K562 (cell line): ENCODE measurements at regions not wholly inside any gene's neighbourhood (a gene's known extent, or its start where the extent isn't known, plus 50 kb on each side); places are given as distances from the start of the nearest gene placed in this dataset.

Source experiments
- ATAC-seq: fragments of 200-7000 bp; cut with Tn5 transposase; 3 replicates; pipeline ENCODE4 v1.9.1; 2020; ENCODE audit warnings: moderate library complexity
- BruUV-seq: library from RNA; stranded (reverse); fragments of 400-500 nt; replicated peaks from 2 replicates; lab custom pipeline; 2021; lab: Mats Ljungman, UMichigan
- CTCF ChIA-PET: fragments of 300-600 bp; formaldehyde crosslinking; extraction: SDS; loops from one replicate; lab custom pipeline; 2021; ENCODE audit warnings: low intra/inter-chr PET ratio; lab: Yijun Ruan, JAX
- POLR2A ChIA-PET: fragments of 300-600, 350-650 bp; sonication (Branson Sonifier 250); formaldehyde crosslinking; extraction: SDS; loops from one replicate; lab custom pipeline; 2021; ENCODE audit warnings: antibody characterized with exemption, inconsistent platforms; lab: Yijun Ruan, JAX
- DNase-seq, 4 experiments: peaks; one replicate each; pipeline versions ENCODE4 v3.0.0 to v3.0.0-alpha.2; 2011 to 2018; ENCODE audit warnings: low spot score in 3 of 4, mixed read lengths in 3 of 4; ENCODE audit errors: extremely low read depth in 1 of 4
- FAIRE-seq: peaks from 2 replicates; lab custom pipeline; 2011; peaks lifted over from hg19 to GRCh38; lab: Jason Lieb, UNC
- H2AFZ ChIP-seq: 2 replicates; pipeline ENCODE4 v1.6.0; 2011; ENCODE audit warnings: low read depth, low read length, control low read depth, inconsistent platforms
- H3K27ac ChIP-seq: fragments of 200-600 bp; 3 replicates; pipeline ENCODE4 v1.8.0; 2011; ENCODE audit warnings: low read depth, mild to moderate bottlenecking, control low read depth, inconsistent platforms, low read length, moderate library complexity, mixed read lengths; ENCODE audit errors: extremely low read depth
- H3K27me3 ChIP-seq, 2 experiments: fragments of 300-600 bp in 1 of 2; 2 replicates in 1 of 2; 3 replicates in 1 of 2; pipeline versions ENCODE4 v1.6.0 to v1.8.0; 2011; ENCODE audit warnings: inconsistent platforms in 2 of 2, low read length in 2 of 2, mild to moderate bottlenecking in 1 of 2, mixed read lengths in 1 of 2, moderate library complexity in 1 of 2; ENCODE audit not compliant: control insufficient read depth in 2 of 2, insufficient read depth in 2 of 2
- H3K36me3 ChIP-seq: fragments of 300-600 bp; 3 replicates; pipeline ENCODE4 v1.8.0; 2011; ENCODE audit warnings: mild to moderate bottlenecking, low read length, inconsistent platforms; ENCODE audit not compliant: control insufficient read depth, insufficient read depth
- H3K4me1 ChIP-seq, 2 experiments: fragments of 200-600 bp in 1 of 2; replicated peaks in 1 of 2; 2 replicates in 1 of 2; 3 replicates in 1 of 2; pipeline versions ENCODE4 v1.5.1 to v1.8.0; 2011; ENCODE audit warnings: inconsistent platforms in 2 of 2, low read length in 2 of 2, mild to moderate bottlenecking in 1 of 2, mixed read lengths in 1 of 2, moderate library complexity in 1 of 2; ENCODE audit not compliant: control insufficient read depth in 2 of 2, insufficient read depth in 2 of 2
- H3K4me2 ChIP-seq: 2 replicates; pipeline ENCODE4 v1.6.1; 2011; ENCODE audit warnings: low read length, control low read depth, inconsistent platforms, mixed read lengths; ENCODE audit not compliant: insufficient read depth
- H3K4me3 ChIP-seq: fragments of 200-600 bp; sonication (generic), shearing (Covaris generic); 2 replicates; pipeline ENCODE4 v1.5.1; 2016; ENCODE audit warnings: control low read depth, inconsistent platforms
- H3K79me2 ChIP-seq: fragments of 200-600 bp; 3 replicates; pipeline ENCODE4 v1.8.0; 2011; ENCODE audit warnings: low read length, inconsistent platforms; ENCODE audit not compliant: control insufficient read depth, insufficient read depth
- H3K9ac ChIP-seq, 2 experiments: 2 replicates each; pipeline versions ENCODE4 v1.6.0 to v1.6.1; 2011; ENCODE audit warnings: low read depth in 2 of 2, low read length in 2 of 2, control low read depth in 1 of 2, inconsistent platforms in 1 of 2, mild to moderate bottlenecking in 1 of 2, mixed read lengths in 1 of 2; ENCODE audit not compliant: insufficient read depth in 1 of 2
- H3K9me1 ChIP-seq: one replicate; pipeline ENCODE4 v1.6.0; 2011; ENCODE audit warnings: inconsistent platforms, mild to moderate bottlenecking, low read length, moderate library complexity; ENCODE audit not compliant: control insufficient read depth, insufficient read depth
- H3K9me3 ChIP-seq: replicated peaks from 2 replicates; pipeline ENCODE4 v1.5.1; 2011; ENCODE audit warnings: low read depth, low read length, inconsistent platforms; ENCODE audit not compliant: control insufficient read depth, insufficient read depth
- H4K20me1 ChIP-seq: replicated peaks from 2 replicates; pipeline ENCODE4 v1.6.1; 2011; ENCODE audit warnings: low read length, inconsistent platforms, mixed read lengths; ENCODE audit not compliant: control insufficient read depth, insufficient read depth
- DNMT1 ChIP-seq: fragments of 450-650 bp; IDR thresholded peaks from 2 replicates; pipeline ENCODE4 v1.6.1; 2016; ENCODE audit warnings: antibody characterized with exemption, mild to moderate bottlenecking
- MLLT1 ChIP-seq, 2 experiments: fragments of 450-650 bp; IDR thresholded peaks; 2 replicates each; pipeline ENCODE4 v1.6.1; 2016
- PHF21A ChIP-seq: fragments of 450-650 bp; IDR thresholded peaks from 2 replicates; pipeline ENCODE4 v1.6.1; 2017; ENCODE audit warnings: low read depth, borderline replicate concordance
- RBM25 ChIP-seq: fragments of 200-400 bp; formaldehyde crosslinking; IDR thresholded peaks from 2 replicates; pipeline ENCODE4 v1.6.1; 2018; ENCODE audit warnings: low read length, low read depth, moderate library complexity; ENCODE audit not compliant: severe bottlenecking
- RFX7 ChIP-seq: fragments of 250-450 bp; sonication (Bioruptor Pico); IDR thresholded peaks from 2 replicates; pipeline ENCODE4 v1.5.1; 2021; ENCODE audit warnings: mild to moderate bottlenecking
- SMAD1 ChIP-seq: fragments of 150-350 bp; IDR thresholded peaks from 2 replicates; pipeline ENCODE4 v1.6.1; 2014; ENCODE audit warnings: low read length, low read depth; ENCODE audit not compliant: partially characterized antibody
- SPI1 ChIP-seq: IDR thresholded peaks from 2 replicates; pipeline ENCODE4 v1.6.1; 2011; ENCODE audit warnings: low read depth, low read length, control low read depth, borderline replicate concordance
- XRCC3 ChIP-seq: fragments of 450-650 bp; IDR thresholded peaks from 2 replicates; pipeline ENCODE4 v1.6.1; 2017; ENCODE audit warnings: mild to moderate bottlenecking, moderate library complexity
- ZNF217 ChIP-seq: sonication (generic); formaldehyde crosslinking; IDR thresholded peaks from 2 replicates; pipeline ENCODE4 v1.8.0; 2022; ENCODE audit warnings: mild to moderate bottlenecking, missing genetic modification reagents
- ZNF324 ChIP-seq: fragments of 250-450 bp; sonication (Bioruptor Pico); IDR thresholded peaks from 2 replicates; pipeline ENCODE4 v1.4.0; 2020; ENCODE audit warnings: mild to moderate bottlenecking
- ZNF449 ChIP-seq: fragments of 250-450 bp; sonication (Bioruptor Pico); IDR thresholded peaks from 2 replicates; pipeline ENCODE4 v1.8.0; 2022; ENCODE audit warnings: moderate library complexity, mild to moderate bottlenecking, inconsistent platforms
- ZNF589 ChIP-seq: fragments of 200-800 bp; sonication (Bioruptor generic); IDR thresholded peaks from 2 replicates; pipeline ENCODE4 v1.6.1; 2016; ENCODE audit warnings: low read depth, missing genetic modification characterization, missing compliant biosample characterization
- WGBS: fragments of 100-300 bp; shearing (Covaris generic); methylation state at CpG from one replicate; pipeline ENCODE4 v1.1.6; 2016; ENCODE audit warnings: low coverage, mixed read lengths; ENCODE audit not compliant: insufficient coverage; ENCODE audit errors: missing lambda C conversion rate; 5-methylcytosine and 5-hydroxymethylcytosine counted together
- in situ Hi-C: fragments of 300-500 bp; cut with MboI; formaldehyde crosslinking; loops from 4 replicates; pipeline ENCODE4 v1.15.0; 2018; ENCODE audit warnings: inconsistent platforms, mixed read lengths
- intact Hi-C: fragments of 100-400 bp; cut with micrococcal nuclease; formaldehyde crosslinking; loops from 2 replicates; pipeline ENCODE4 v1.14.2; 2022

- H3K4me1 ChIP-seq: no peaks in the 10 kb centered on the region
- ATAC-seq (no peak), FAIRE-seq (no peak), DNase-seq (no peak)
- H3K9me1 ChIP-seq: no peaks in the 10 kb centered on the region
- intact Hi-C loops (no loop called here), in situ Hi-C loops (no loop called here)
- no peaks in the 10 kb centered on the region for H4K20me1 ChIP-seq
- BruUV-seq: no TSS peak
- H3K9me3 ChIP-seq: no peaks in the 10 kb centered on the region
- no peaks in the 10 kb centered on the region for H3K36me3 ChIP-seq
- H3K9ac ChIP-seq: no peak overlapping the region
- ChIA-PET POLR2A (no interaction called here), CTCF (no interaction called here)
- no peak overlapping the region for H3K4me3 ChIP-seq
- 0% methylated on average over 1 of the region's 1 CpG for WGBS
- no peak overlapping the region for H2AFZ ChIP-seq
- no peak overlapping the region for H3K4me2 ChIP-seq
- H3K27ac ChIP-seq: no peak overlapping the region
- H3K79me2 ChIP-seq: no peaks in the 10 kb centered on the region
- no peaks in the 10 kb centered on the region; a peak in 2 of 5 replicates for H3K27me3 ChIP-seq
- TF ChIP-seq MLLT1 (IDR thresholded peaks at IDR 0.05) (peak in 1 of 2 experiments; percentile 77; a peak in 2 of 4 replicates), ZNF217 (CRISPR knock-in tag) (no peak), XRCC3 (no peak), SPI1 (peak; percentile 96), ZNF324 (CRISPR knock-in tag) (no peak), RFX7 (CRISPR knock-in tag) (no peak), RBM25 (peak; percentile 53), PHF21A (no peak), DNMT1 (no peak), ZNF449 (CRISPR knock-in tag) (no peak), ZNF589 (CRISPR knock-in tag) (no peak), SMAD1 (no peak)
These were observed 92.6 kb upstream of the MAGI3 start for GRCh38 chr1:113297749-113298148.
